Osteocyte (in vitro differentiated cells): ENCODE measurements at regions not wholly inside any gene's neighbourhood (a gene's known extent, or its start where the extent isn't known, plus 50 kb on each side); places are given as distances from the start of the nearest gene placed in this dataset.
A peak's percentile ranks its signal among the peaks of the same experiment; 100 is the strongest.

ENCODE experiments used
- DNase-seq: peaks from one replicate; pipeline ENCODE4 v3.0.0; 2021; ENCODE audit warnings: mixed read lengths; ENCODE audit not compliant: unreplicated experiment; ENCODE audit errors: extremely low spot score
- H3K27ac Mint-ChIP-seq: one replicate; pipeline ENCODE4 v1.8.0; 2021; ENCODE audit warnings: mild to moderate bottlenecking, mixed read lengths; ENCODE audit not compliant: unreplicated experiment
- H3K27me3 Mint-ChIP-seq: one replicate; pipeline ENCODE4 v1.8.0; 2021; ENCODE audit warnings: mixed read lengths; ENCODE audit not compliant: unreplicated experiment
- H3K36me3 Mint-ChIP-seq: one replicate; pipeline ENCODE4 v1.8.0; 2021; ENCODE audit warnings: mixed read lengths; ENCODE audit not compliant: unreplicated experiment
- H3K4me1 Mint-ChIP-seq: one replicate; pipeline ENCODE4 v1.8.0; 2021; ENCODE audit warnings: mixed read lengths; ENCODE audit not compliant: unreplicated experiment
- H3K4me3 Mint-ChIP-seq: one replicate; pipeline ENCODE4 v1.8.0; 2021; ENCODE audit warnings: mild to moderate bottlenecking, moderate library complexity, mixed read lengths; ENCODE audit not compliant: unreplicated experiment
- H3K9me3 Mint-ChIP-seq: one replicate; pipeline ENCODE4 v1.8.0; 2021; ENCODE audit warnings: mixed read lengths; ENCODE audit not compliant: unreplicated experiment
- TF ChIP-seq, protein P1 (sequence below): fragments of 200-600 bp; sonication (generic); IDR thresholded peaks from 2 replicates; pipeline ENCODE4 v1.5.0; 2021; ENCODE audit warnings: antibody characterized with exemption, mild to moderate bottlenecking, moderate library complexity

- Mint-ChIP-seq H3K27me3 (no peaks in the 10 kb centered on the region), H3K27ac (no peak overlapping the region), H3K4me1 (no peaks in the 10 kb centered on the region), H3K4me3 (no peak overlapping the region), H3K9me3 (peaks cover 48% of the 10 kb centered on the region), H3K36me3 (no peaks in the 10 kb centered on the region)
- DNase-seq, result no peak
- TF ChIP-seq, protein P1, sequence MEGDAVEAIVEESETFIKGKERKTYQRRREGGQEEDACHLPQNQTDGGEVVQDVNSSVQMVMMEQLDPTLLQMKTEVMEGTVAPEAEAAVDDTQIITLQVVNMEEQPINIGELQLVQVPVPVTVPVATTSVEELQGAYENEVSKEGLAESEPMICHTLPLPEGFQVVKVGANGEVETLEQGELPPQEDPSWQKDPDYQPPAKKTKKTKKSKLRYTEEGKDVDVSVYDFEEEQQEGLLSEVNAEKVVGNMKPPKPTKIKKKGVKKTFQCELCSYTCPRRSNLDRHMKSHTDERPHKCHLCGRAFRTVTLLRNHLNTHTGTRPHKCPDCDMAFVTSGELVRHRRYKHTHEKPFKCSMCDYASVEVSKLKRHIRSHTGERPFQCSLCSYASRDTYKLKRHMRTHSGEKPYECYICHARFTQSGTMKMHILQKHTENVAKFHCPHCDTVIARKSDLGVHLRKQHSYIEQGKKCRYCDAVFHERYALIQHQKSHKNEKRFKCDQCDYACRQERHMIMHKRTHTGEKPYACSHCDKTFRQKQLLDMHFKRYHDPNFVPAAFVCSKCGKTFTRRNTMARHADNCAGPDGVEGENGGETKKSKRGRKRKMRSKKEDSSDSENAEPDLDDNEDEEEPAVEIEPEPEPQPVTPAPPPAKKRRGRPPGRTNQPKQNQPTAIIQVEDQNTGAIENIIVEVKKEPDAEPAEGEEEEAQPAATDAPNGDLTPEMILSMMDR, result no peak
These were observed 549.5 kb downstream of the VRK1 start for GRCh38 chr14:97346675-97347074.

- no peaks in the 10 kb centered on the region for H3K4me1 Mint-ChIP-seq
- no peak overlapping the region for H3K4me3 Mint-ChIP-seq
- no peak overlapping the region for H3K27ac Mint-ChIP-seq
- H3K36me3 Mint-ChIP-seq, result no peaks in the 10 kb centered on the region
- TF ChIP-seq, protein P1, result no peak
- no peaks in the 10 kb centered on the region for H3K27me3 Mint-ChIP-seq
- DNase-seq, result no peak
- H3K9me3 Mint-ChIP-seq, result peaks cover 40% of the 10 kb centered on the region
These were observed 552.3 kb downstream of the VRK1 start for GRCh38 chr14:97349463-97349862.

DNA sequence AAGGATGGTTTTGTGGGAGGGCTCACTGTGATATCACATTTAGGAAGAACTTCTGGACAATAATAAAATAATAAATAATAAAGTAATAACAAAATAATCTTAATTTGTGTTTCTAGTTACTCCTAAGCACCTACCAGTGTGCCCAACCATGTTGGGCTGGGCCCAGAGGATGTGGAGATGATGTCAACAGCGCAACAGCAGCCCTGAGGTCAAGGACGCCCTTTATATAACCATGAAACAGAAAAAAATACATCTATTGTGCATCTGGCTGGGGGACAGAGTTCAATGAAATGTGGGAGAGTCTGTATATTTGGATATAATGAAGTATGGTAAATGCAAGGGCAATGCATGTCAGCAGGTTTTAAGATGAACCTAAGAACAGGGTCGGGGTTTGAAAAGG lies 552.8 kb downstream of the VRK1 start:
- peak; percentile 48 for DNase-seq
- no peak overlapping the region for H3K27ac Mint-ChIP-seq
- H3K9me3 Mint-ChIP-seq, result peaks cover 40% of the 10 kb centered on the region
- H3K4me1 Mint-ChIP-seq, result no peaks in the 10 kb centered on the region
- H3K36me3 Mint-ChIP-seq, result no peaks in the 10 kb centered on the region
- TF ChIP-seq, protein P1, result no peak
- no peak overlapping the region for H3K4me3 Mint-ChIP-seq
- H3K27me3 Mint-ChIP-seq, result no peaks in the 10 kb centered on the region

DNA sequence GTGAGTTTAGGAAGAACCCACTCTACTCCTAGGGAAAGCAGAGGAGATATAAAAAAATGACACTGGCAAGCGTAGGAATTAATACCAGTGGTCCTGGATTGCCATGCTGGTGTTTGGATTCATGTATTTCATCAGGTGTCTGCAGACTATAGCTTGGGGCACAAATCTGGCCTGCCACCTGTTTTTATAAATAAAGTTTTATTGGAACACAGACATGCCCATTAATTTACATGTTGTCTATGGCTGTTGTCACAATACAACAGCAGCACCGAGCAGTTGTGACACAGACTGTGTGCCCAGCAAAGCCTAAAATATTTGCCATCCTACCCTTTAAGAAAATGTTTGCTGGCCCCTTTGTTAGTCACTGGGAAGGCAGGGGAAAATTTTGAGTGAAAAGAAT lies 553.2 kb downstream of the VRK1 start:
- TF ChIP-seq, protein P1, result no peak
- Mint-ChIP-seq H3K27me3 (no peaks in the 10 kb centered on the region), H3K4me1 (no peaks in the 10 kb centered on the region), H3K9me3 (peaks cover 40% of the 10 kb centered on the region), H3K36me3 (no peaks in the 10 kb centered on the region), H3K27ac (no peak overlapping the region), H3K4me3 (no peak overlapping the region)
- no peak for DNase-seq

DNA sequence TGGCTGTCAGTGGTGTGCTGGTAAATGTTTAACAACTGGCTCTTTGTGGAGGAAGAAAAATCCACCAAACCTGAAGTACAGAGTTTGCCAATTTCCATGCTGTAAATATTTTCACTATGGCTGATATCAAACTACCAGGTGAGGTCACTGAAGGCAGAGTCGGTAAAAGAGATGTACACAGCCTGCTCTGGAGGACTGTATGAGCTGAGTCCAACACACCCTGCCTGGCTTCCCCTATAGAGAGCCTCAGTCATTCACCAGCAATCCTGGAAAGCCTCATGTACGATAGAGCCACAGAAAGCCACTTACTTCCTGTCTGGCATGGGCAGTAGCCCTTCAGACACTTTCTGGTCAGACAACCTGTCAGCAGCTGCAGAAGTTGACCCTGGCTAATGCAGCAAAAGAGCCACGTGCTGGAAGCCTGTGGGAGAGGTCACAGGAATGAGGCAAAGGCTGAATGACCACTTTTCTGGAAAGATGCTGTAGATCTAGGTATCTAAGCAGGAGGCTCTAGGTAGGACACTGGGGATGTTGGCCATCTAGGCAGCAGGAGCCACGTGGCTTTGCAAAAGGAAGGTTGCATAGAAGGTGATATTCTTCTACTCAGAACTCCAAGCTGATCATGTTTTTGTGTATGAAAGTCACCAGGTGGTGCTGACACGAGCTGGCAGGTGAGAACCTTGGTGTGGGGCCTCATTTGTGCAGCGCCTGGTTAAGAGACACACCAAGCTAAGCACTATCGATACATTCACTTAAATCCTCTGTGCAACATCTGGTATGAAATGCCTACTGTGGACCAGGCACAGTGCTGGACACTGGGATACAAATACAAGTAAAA lies 553.9 kb downstream of the VRK1 start:
- TF ChIP-seq, protein P1, result no peak
- Mint-ChIP-seq H3K27ac (no peak overlapping the region), H3K36me3 (no peaks in the 10 kb centered on the region), H3K9me3 (peaks cover 36% of the 10 kb centered on the region), H3K27me3 (no peaks in the 10 kb centered on the region), H3K4me3 (no peak overlapping the region), H3K4me1 (no peaks in the 10 kb centered on the region)
- DNase-seq, result peak; percentile 36
